Stomach (tissue), 8 donors: ENCODE measurements at regions not wholly inside any gene's neighbourhood (a gene's known extent, or its start where the extent isn't known, plus 50 kb on each side); places are given as distances from the start of the nearest gene placed in this dataset.
A peak's percentile ranks its signal among the peaks of the same experiment; 100 is the strongest.

ENCODE experiments used
- DNase-seq, 2 donors: peaks; one replicate each; pipeline versions ENCODE4 v3.0.0 to v3.0.0-alpha.2; 2013 to 2019
- H3K27ac ChIP-seq, 5 donors: fragments of 200-600 bp in 4 of 5; sonication (generic) in 4 of 5; one replicate each; pipeline ENCODE4 v1.5.1; 2013 to 2019; ENCODE audit warnings: mild to moderate bottlenecking in 1 of 5, moderate library complexity in 1 of 5
- H3K27me3 ChIP-seq, 3 donors: fragments of 200-600 bp; sonication (generic); one replicate each; pipeline ENCODE4 v1.5.1; 2017 to 2019; ENCODE audit warnings: mixed run types in 1 of 3
- H3K36me3 ChIP-seq, 4 donors: fragments of 200-600 bp; sonication (generic); 1 replicate in 3 of 4; 2 replicates in 1 of 4; pipeline ENCODE4 v1.5.1; 2016 to 2019
- H3K4me1 ChIP-seq, 4 donors: fragments of 200-600 bp; sonication (generic); one replicate each; pipeline ENCODE4 v1.5.1; 2016 to 2019
- H3K4me3 ChIP-seq, 4 donors: fragments of 200-600 bp; sonication (generic) in 3 of 4; one replicate each; pipeline ENCODE4 v1.5.1; 2016 to 2019; ENCODE audit warnings: mild to moderate bottlenecking in 1 of 4
- H3K9me3 ChIP-seq, 4 donors: fragments of 200-600 bp; sonication (generic); one replicate each; pipeline ENCODE4 v1.5.1; 2016 to 2019
- EP300 ChIP-seq: sonication (generic); formaldehyde crosslinking; IDR thresholded peaks from one replicate; pipeline ENCODE4 v1.6.1; 2017; ENCODE audit warnings: antibody characterized with exemption
- POLR2A ChIP-seq, 4 donors: fragments of 450-650 bp; IDR thresholded peaks; one replicate each; pipeline ENCODE4 v1.6.1; 2016; ENCODE audit warnings: antibody characterized with exemption in 4 of 4, control low read depth in 2 of 4, mild to moderate bottlenecking in 1 of 4, moderate library complexity in 1 of 4
- POLR2AphosphoS5 ChIP-seq, 3 donors: sonication (generic); formaldehyde crosslinking; IDR thresholded peaks; one replicate each; pipeline ENCODE4 v1.6.1; 2016; ENCODE audit warnings: antibody characterized with exemption in 3 of 3
- whole genome bisulfite sequencing, 5 donors: extraction: QIAGEN DNeasy Blood & Tissue Kit in 3 of 5; methylation state at CpG; one replicate each; pipeline versions ENCODE4 v1.1.5 to v1.1.7; 2013 to 2018; 5-methylcytosine and 5-hydroxymethylcytosine counted together
- intact Hi-C: fragments of 100-400 bp; cut with DNase I; formaldehyde crosslinking; loops from one replicate; pipeline ENCODE4 v1.15.1; 2023; ENCODE audit warnings: low total_unique reads
- TF ChIP-seq, protein P1 (sequence below), 7 experiments: fragments of 450-650 bp in 4 of 7; fragments of 200-600 bp in 3 of 7; sonication (generic) in 3 of 7; IDR thresholded peaks; one replicate each; pipeline ENCODE4 v1.5.1; 2016 to 2019; ENCODE audit warnings: antibody characterized with exemption in 7 of 7, control low read depth in 2 of 7, mild to moderate bottlenecking in 1 of 7
- donor health status: healthy with polysubstance abuse.
- donor health status: Bipolar disorder and iron deficiency.
- donor health status: healthy.

DNA sequence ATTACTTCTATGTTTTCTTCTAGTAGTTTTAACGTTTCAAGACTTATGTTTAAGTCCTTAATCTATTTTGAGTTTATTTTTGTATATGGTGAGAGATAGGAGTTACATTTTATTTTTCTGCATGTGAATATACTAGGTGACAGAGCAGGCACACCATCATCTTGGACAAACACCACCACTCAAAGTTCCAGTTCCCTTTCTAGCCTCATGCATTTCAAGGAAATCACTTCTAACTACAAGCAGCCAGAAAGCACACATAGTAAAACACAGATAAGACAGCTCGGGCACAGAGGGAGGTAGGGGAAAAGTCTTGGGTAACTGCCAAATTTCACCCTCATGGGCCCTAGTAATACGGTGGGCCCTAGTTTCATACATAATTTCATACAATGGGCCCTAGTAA, 609.4 kb upstream of the HS3ST5 start:
- peaks cover 0 to 1% (median 0%) of the 10 kb centered on the region in 4 donors for H3K9me3 ChIP-seq
- intact Hi-C loops, result no loop called here
- peak in 1 of 2 donors; percentile 8 for DNase-seq
- no peak overlapping the region for H3K27ac ChIP-seq
- TF ChIP-seq POLR2A (IDR thresholded peaks at IDR 0.05), result no peak
- TF ChIP-seq EP300, result no peak
- TF ChIP-seq, protein P1, sequence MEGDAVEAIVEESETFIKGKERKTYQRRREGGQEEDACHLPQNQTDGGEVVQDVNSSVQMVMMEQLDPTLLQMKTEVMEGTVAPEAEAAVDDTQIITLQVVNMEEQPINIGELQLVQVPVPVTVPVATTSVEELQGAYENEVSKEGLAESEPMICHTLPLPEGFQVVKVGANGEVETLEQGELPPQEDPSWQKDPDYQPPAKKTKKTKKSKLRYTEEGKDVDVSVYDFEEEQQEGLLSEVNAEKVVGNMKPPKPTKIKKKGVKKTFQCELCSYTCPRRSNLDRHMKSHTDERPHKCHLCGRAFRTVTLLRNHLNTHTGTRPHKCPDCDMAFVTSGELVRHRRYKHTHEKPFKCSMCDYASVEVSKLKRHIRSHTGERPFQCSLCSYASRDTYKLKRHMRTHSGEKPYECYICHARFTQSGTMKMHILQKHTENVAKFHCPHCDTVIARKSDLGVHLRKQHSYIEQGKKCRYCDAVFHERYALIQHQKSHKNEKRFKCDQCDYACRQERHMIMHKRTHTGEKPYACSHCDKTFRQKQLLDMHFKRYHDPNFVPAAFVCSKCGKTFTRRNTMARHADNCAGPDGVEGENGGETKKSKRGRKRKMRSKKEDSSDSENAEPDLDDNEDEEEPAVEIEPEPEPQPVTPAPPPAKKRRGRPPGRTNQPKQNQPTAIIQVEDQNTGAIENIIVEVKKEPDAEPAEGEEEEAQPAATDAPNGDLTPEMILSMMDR (IDR thresholded peaks at IDR 0.05), result no peak
- no peak for TF ChIP-seq POLR2AphosphoS5 (IDR thresholded peaks at IDR 0.05)
- H3K27me3 ChIP-seq, result no peaks in the 10 kb centered on the region
- no peak overlapping the region for H3K4me3 ChIP-seq
- 23 to 47% (median 37%) methylated on average over 3 of the region's 3 CpGs for WGBS, 5 donors
- H3K4me1 ChIP-seq, result no peaks in the 10 kb centered on the region
- no peaks in the 10 kb centered on the region for H3K36me3 ChIP-seq

DNA sequence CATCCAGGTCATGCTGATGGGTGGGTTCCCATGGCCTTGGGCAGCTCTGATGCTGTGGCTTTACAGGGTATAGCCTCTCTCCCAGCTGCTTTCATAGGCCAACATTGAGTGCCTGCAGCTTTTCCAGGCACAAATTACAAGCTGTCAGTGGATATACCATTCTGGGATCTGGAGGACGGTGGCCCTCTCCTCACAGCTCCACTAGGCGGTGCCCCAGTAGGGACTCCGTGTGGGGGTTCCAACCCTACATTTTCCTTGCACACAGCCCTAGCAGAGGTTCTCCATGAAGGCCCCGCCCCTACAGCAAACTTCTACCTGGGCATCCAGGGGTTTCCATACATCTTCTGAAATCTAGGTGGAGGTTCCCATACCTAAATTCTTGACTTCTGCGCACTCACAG, 602.6 kb upstream of the HS3ST5 start:
- no peak for DNase-seq
- intact Hi-C loops, result no loop called here
- no peaks in the 10 kb centered on the region for H3K36me3 ChIP-seq
- no peak for TF ChIP-seq EP300
- TF ChIP-seq POLR2AphosphoS5 (IDR thresholded peaks at IDR 0.05), result no peak
- no peak for TF ChIP-seq POLR2A (IDR thresholded peaks at IDR 0.05)
- TF ChIP-seq, protein P1 (IDR thresholded peaks at IDR 0.05), result no peak
- no peak overlapping the region for H3K27ac ChIP-seq
- H3K27me3 ChIP-seq, result no peaks in the 10 kb centered on the region
- no peak overlapping the region for H3K4me3 ChIP-seq
- H3K4me1 ChIP-seq, result no peaks in the 10 kb centered on the region
- H3K9me3 ChIP-seq, result peaks cover 0 to 27% (median 2%) of the 10 kb centered on the region in 4 donors
- 76 to 93% (median 86%) methylated on average over 4 to 5 of the region's 5 CpGs for WGBS, 5 donors

DNA sequence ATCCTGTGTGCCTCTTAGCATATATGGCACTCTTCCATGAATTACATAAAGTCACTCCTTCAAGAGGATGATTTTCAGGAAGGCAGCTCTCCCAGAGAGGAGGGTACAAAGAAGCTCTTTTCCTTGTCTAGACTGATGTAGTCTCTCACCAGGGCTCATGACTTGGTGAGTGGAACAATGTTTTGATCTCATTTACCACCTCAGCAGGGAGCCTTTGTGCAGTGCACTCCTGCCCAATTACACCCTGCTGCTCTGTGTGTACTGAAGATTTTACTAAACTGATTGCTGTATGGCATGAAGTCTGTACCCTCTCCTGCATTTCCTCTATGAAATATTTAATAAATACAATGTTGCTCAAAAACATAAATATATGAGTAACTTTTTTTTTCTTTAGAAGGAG, 598.3 kb upstream of the HS3ST5 start:
- Histone ChIP-seq H3K4me3 (no peak overlapping the region), H3K9me3 (peaks cover 0 to 14% (median 0%) of the 10 kb centered on the region in 4 donors), H3K27ac (no peak overlapping the region), H3K27me3 (no peaks in the 10 kb centered on the region), H3K36me3 (no peaks in the 10 kb centered on the region), H3K4me1 (no peaks in the 10 kb centered on the region)
- no peak for TF ChIP-seq POLR2AphosphoS5 (IDR thresholded peaks at IDR 0.05)
- no peak for TF ChIP-seq EP300
- TF ChIP-seq, protein P1 (IDR thresholded peaks at IDR 0.05), result no peak
- no peak for TF ChIP-seq POLR2A (IDR thresholded peaks at IDR 0.05)
- DNase-seq, result peak in 1 of 2 donors; percentile 1
- intact Hi-C loops, result no loop called here

GRCh38 chr6:114940181-114940580, 597.4 kb upstream of the HS3ST5 start:
- Histone ChIP-seq H3K4me3 (no peak overlapping the region), H3K36me3 (no peaks in the 10 kb centered on the region), H3K4me1 (no peaks in the 10 kb centered on the region), H3K27me3 (no peaks in the 10 kb centered on the region), H3K9me3 (peaks cover 0 to 5% (median 0%) of the 10 kb centered on the region in 4 donors), H3K27ac (no peak overlapping the region)
- no peak for DNase-seq
- no peak for TF ChIP-seq EP300
- TF ChIP-seq, protein P1 (IDR thresholded peaks at IDR 0.05), result no peak
- TF ChIP-seq POLR2A (IDR thresholded peaks at IDR 0.05), result no peak
- WGBS, 5 donors, result 90 to 96% (median 93%) methylated on average over 1 of the region's 1 CpG
- intact Hi-C loops, result no loop called here
